Mucosa of descending colon (tissue), 3 donors: ENCODE measurements at regions not wholly inside any gene's neighbourhood (a gene's known extent, or its start where the extent isn't known, plus 50 kb on each side); places are given as distances from the start of the nearest gene placed in this dataset.
A peak's percentile ranks its signal among the peaks of the same experiment; 100 is the strongest.
"Not testable (repeated sequence)": the region's sequence is repeated elsewhere in the genome, so short reads cannot be mapped to it uniquely, and the experiment has no call there.

Source experiments
- ATAC-seq: fragments of 200-7000 bp; cut with Tn5 transposase; one replicate; pipeline ENCODE4 v1.9.1; 2020; ENCODE audit warnings: mild to moderate bottlenecking, moderate library complexity
- DNase-seq, 3 donors: peaks; one replicate each; pipeline ENCODE4 v3.0.0-alpha.2; 2020
- H3K36me3 ChIP-seq: fragments of 200-600 bp; one replicate; pipeline ENCODE4 v1.8.0; 2021; ENCODE audit warnings: low read depth, mild to moderate bottlenecking
- H3K4me1 ChIP-seq: fragments of 200-600 bp; one replicate; pipeline ENCODE4 v1.8.0; 2021; ENCODE audit warnings: low read depth, mild to moderate bottlenecking
- H3K4me3 ChIP-seq: fragments of 200-600 bp; one replicate; pipeline ENCODE4 v1.8.0; 2021; ENCODE audit warnings: mild to moderate bottlenecking
- H3K9me3 ChIP-seq: fragments of 200-600 bp; one replicate; pipeline ENCODE4 v1.8.0; 2021; ENCODE audit warnings: mild to moderate bottlenecking
- intact Hi-C, 2 donors: fragments of 100-400 bp; cut with DNase I in 1 of 2; cut with micrococcal nuclease in 1 of 2; formaldehyde crosslinking; loops; one replicate each; pipeline versions ENCODE4 v1.11.0 to v1.11.1; 2022; cut with DNase I, micrococcal nuclease
- donor health status: DM: no; HTN: no; CAD: no; lungs with moderate emphysema.
- donor health status: DM: no; HTN: no; CAD: no.
- donor health status: DM: no; HTN: yes; CAD: no.

DNA sequence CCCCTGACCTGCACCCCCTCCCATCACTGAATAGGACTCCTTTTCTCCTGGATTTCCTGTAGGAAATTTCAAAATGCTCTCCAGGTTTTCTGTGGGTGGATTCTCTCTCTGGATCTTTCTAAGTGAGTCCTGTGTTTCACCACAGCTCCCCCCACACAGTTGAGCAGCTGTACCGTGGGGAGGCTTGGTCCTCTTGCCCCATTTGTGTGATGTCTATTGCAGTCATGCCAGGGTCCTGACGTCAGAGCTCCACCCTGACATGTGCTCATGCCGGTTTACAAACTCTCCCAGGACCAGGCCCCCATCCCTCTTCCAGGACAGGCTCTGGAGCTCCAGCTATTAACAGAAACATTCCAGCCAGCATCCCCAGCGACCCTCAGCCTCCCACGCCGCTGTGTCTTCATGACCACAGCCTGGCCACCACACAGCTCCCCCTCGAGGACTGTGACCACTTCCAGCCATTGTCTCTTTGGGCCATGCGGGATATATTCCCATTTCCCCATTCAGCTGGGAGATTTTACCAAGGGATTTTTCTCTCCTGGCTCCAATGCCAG lies 185.3 kb downstream of the LMLN start:
- H3K4me3 ChIP-seq, H3K36me3 ChIP-seq, H3K4me1 ChIP-seq, H3K9me3 ChIP-seq, intact Hi-C loops: not testable (repeated sequence)
- ATAC-seq (peak; percentile 31), DNase-seq (peak in 2 of 3 donors; percentile 28 to 60)

DNA sequence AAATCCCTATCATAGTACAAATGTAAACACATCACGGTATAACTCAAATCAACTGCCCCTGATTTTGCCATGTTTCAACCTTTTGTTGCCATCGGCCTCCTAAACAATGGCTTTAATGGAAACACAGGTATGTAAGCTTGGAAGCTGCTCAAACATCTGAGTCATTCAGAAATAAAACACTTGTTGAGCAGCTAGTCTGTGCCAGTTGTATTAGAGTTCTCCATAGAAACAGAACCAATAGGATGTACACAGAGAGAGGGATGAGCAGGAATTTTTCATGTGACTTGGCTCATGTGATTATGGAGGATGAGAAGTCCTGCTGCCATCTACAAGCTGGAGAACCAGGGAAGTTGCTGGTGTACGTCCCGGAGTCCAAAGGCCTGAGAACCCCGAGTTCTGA lies 186.1 kb downstream of the LMLN start:
- DNase-seq, H3K4me1 ChIP-seq, intact Hi-C loops, H3K9me3 ChIP-seq, H3K4me3 ChIP-seq, H3K36me3 ChIP-seq, ATAC-seq: not testable (repeated sequence)

DNA sequence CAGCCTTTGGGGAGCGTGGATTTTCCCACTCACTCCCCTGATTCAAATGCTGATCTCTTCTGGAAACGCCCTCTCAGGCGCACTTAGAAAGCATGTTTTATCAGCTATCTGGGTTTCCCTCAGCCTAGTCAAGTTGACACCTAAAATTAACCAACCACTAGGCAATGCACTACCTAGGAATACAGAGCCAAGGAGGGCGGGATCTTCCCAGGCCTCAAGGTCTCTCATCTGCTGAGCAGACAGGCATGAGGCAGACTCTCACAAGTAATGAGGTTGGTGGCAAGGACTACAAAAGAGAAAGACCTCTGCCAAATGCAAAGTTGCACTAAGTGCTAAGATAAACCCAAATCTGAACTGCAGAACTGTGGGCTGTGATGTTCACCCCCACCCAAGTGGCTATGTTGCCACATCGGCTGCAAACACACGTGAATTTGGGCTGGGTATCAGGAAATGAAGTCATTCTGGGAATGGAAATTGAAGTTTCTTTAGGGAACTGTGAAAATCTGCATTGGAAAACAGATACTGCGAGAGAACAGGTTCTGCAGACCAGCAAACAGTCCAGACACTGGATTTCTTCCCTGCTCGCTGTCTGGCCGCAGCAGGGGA lies 186.6 kb downstream of the LMLN start:
- not testable (repeated sequence) for ATAC-seq, H3K36me3 ChIP-seq

DNA sequence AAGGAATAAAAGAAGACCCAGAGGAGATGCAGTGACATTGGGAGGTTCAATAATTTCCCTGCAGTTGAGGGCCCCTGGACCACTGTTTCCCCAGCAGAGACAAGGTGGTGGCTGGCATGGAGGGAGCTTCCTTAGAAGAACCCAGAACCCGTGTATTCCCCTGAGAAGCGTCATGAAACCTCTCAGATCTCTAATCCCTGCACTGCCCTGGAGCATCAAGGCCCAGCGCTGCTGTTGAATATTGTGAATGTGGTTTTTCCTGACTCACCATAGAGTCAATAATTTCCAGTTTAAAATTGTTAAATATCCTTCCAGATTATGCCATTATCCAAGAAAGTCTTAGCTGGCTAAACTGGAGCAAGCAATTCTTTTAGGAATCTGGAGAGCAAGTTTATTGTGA lies 187.2 kb downstream of the LMLN start:
- H3K4me1 ChIP-seq, DNase-seq, H3K36me3 ChIP-seq, ATAC-seq, intact Hi-C loops, H3K9me3 ChIP-seq, H3K4me3 ChIP-seq: not testable (repeated sequence)

More for the DNA sequence above, 186.6 kb downstream of the LMLN start:
- H3K4me1 ChIP-seq, intact Hi-C loops, H3K4me3 ChIP-seq, H3K9me3 ChIP-seq, DNase-seq: not testable (repeated sequence)

DNA sequence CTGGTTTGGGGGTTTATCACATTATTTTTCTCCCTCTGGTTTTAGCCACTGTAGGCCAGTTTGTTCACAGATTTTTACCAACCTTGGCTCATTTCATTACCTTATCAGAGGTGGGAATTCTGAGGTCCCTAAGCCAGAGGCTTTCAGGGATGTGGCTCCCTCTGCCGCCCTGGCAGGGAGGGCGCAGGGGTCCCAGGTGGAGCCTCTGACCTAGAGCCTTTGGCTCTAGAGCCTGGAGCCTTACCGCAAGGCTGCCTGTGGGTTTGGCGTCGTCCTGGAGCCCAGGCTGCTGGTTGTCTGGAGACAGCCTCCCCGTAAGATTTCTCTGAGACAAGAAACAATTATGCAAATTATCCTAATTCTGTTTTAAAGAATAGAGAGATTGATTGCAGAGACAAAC lies 188.0 kb downstream of the LMLN start:
- intact Hi-C loops, ATAC-seq, H3K36me3 ChIP-seq, DNase-seq, H3K4me3 ChIP-seq, H3K9me3 ChIP-seq, H3K4me1 ChIP-seq: not testable (repeated sequence)

DNA sequence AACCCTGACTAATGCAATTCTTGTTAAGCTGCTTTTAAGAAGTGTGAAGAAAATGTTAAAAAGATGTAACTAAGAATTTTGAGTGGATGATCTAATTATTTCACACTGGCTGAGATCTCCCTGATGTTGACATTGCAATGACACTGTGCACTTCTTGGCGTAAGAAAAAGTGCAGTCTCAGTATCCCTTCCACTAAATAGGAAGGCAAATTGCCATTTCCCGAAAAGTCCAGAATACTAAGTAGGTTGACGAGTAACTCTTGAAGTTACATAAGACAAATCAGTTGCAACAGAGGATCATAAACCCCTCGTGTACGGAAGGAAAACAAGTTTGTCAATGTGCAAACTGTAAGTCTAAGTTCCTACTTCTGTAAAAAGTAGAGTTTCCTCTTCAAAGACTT lies 189.9 kb downstream of the LMLN start:
- peak; percentile 30 for ATAC-seq
- intact Hi-C loops, H3K4me1 ChIP-seq, H3K9me3 ChIP-seq, DNase-seq, H3K4me3 ChIP-seq, H3K36me3 ChIP-seq: not testable (repeated sequence)

DNA sequence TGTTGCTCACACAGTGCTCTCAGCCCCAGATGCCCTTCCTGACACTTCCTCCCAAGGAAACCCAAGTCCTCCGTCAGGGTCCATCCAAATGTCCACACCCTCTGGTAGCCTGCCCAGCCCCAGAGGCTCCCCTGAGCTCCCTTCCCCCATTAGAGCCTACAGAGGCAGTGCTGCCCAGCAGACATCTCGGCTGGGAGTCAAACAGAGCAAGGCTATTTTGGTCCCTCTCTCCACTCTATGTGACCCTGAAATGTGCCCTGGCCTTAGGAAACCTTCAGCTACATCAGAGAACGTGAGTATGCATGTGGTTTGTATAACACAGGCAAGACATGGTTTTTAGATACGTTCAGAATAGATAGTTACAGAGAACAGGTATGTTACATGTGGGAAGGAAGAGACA lies 191.8 kb downstream of the LMLN start:
- H3K4me1 ChIP-seq, H3K9me3 ChIP-seq, H3K36me3 ChIP-seq, intact Hi-C loops, DNase-seq, H3K4me3 ChIP-seq: not testable (repeated sequence)
- ATAC-seq = peak; percentile 16

DNA sequence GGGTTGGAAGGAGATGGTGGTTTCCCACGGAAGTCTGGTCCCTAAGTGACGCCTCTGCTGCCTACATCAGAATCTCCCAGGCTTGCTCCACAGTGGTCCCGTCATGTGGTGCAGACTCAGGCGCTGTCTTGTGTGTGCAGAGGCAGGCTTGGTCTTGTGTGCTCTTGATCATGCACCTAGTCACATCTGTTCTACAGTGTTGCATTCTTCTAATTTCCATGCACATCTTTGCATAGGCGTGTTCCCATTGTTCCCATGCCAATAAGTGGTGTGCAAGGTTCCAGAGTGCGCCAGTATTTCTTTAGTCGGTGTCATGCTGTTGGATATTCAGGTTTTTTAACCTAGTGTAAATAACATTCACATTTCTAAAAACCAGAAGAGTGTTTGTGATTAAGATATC lies 195.8 kb downstream of the LMLN start:
- H3K4me1 ChIP-seq, DNase-seq, H3K9me3 ChIP-seq, H3K4me3 ChIP-seq, intact Hi-C loops, H3K36me3 ChIP-seq, ATAC-seq: not testable (repeated sequence)

DNA sequence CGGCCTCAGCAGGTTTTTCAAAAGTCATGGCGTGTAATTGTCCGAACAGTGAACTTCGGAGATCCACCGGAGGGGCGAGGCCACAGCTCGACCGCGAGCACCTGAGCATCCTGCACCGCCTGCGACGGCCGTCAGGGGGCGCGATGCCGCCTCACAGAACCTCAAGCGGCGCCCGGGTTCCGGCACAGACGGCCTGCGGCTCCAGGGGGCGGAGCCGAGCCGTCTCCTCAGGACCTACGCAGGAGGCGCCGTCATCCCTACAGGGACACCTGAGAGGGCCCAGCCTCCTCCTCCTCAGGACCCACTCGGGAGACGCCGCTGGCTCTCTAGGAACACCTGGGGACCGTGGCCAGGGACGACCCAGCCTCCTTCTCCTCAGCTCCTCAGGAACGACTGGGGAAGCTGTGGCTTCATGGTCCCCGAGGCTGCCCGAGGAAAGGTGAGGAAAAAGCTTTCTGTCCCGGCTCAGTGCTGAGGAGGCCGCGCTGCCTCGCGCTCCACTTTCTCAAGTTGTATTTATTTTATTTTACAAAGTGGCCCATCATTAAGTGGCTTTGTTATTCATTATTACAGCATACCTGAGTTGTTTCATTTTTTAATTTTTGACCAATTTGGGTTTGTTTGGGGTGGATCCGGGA lies 197.3 kb downstream of the LMLN start:
- H3K4me3 ChIP-seq, H3K9me3 ChIP-seq, intact Hi-C loops, H3K36me3 ChIP-seq, H3K4me1 ChIP-seq, DNase-seq: not testable (repeated sequence)
- peak; percentile 75 for ATAC-seq

DNA sequence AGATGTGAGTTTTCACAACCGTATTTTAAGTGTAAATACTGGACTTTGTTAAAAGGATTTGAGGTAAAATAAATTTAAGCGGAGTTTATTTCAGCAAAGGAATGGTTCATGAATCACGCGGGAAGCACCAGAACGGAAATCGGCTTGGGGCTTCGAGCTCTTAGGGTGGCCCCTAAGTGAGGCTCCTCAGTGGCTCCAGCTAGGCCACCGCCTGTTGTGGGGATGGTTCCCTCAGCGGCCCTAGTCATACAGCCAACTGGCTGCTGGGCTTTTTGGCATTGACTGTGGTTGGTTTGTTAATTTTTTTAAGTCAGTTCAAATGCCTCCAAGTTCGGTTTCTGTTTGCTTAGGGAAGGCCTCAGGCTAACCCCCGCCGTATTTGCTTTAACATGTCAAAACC lies 198.0 kb downstream of the LMLN start:
- H3K9me3 ChIP-seq, H3K4me3 ChIP-seq, ATAC-seq, intact Hi-C loops, H3K4me1 ChIP-seq, H3K36me3 ChIP-seq, DNase-seq: not testable (repeated sequence)
